GM18511 (cell line): ENCODE measurements at regions not wholly inside any gene's neighbourhood (a gene's known extent, or its start where the extent isn't known, plus 50 kb on each side); places are given as distances from the start of the nearest gene placed in this dataset.

Experiments
- ATAC-seq: cut with Tn5 transposase; IDR thresholded peaks from one replicate; pipeline ENCODE4 v1.9.1; 2021; ENCODE audit warnings: mild to moderate bottlenecking, moderate library complexity; ENCODE audit not compliant: unreplicated experiment

GRCh38 chr3:117439812-117440211 is 730.2 kb downstream of the TUSC7 start:
- ATAC-seq = no peak

DNA sequence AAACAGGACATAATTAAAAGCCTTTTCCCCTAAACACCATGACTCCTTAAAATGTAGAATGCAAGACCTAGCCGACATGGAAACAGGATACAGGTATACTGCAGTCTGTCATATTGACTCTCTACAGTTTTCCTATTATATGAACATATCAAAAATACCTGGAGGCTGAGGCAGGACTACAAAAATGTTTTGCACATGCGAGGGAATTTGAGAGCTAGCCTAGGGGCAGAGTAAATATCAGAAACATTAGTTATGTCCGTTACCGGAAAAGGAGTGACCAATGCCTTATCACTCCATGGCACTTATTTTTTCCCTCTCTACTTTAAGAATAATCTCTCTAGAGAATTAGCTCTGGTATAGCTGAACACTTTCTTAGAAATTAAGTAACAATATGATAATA is 732.3 kb downstream of the TUSC7 start:
- no peak for ATAC-seq

GRCh38 chr3:117442566-117442965 is 733.0 kb downstream of the TUSC7 start:
- no peak for ATAC-seq

DNA sequence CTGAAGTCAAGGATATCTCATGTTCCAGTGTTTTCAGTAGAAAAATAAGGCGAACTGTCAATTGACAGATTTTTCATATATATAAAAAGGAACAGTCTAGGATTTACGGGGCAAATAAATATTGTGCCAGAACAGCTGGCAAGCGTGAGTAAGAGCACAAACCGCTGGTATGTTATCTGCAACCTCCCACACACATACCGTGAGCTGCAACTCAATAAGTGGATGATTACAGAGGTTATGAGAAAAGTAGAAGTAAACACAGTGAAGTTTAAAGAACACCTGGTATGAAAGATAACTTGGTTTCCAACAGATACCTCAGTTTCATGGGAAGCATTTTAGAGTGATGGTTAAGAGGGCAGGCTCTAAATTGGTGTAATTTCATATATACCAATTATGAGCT is 733.4 kb downstream of the TUSC7 start:
- no peak for ATAC-seq

- no peak for ATAC-seq
Observed at GRCh38 chr3:117444175-117444574, 734.6 kb downstream of the TUSC7 start.

GRCh38 chr3:117447419-117447818 is 737.8 kb downstream of the TUSC7 start:
- no peak for ATAC-seq

DNA sequence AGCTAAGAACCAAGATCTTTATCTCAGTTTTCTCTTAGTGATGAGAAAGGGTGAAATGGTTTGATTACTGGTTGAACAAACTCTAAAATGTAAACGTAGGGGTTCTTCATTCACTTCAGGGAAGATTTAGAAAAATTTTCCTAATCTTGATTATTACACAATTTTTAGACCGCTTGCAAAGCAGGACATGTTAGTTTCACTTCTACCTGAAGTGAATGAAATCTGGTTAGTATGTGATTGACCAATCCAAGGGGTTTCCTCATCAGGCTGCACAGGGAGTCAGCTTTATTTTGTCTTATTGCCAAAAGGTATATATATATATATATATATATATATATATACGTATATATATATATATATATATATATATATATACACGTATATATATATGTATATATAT is 740.4 kb downstream of the TUSC7 start:
- no peak for ATAC-seq

DNA sequence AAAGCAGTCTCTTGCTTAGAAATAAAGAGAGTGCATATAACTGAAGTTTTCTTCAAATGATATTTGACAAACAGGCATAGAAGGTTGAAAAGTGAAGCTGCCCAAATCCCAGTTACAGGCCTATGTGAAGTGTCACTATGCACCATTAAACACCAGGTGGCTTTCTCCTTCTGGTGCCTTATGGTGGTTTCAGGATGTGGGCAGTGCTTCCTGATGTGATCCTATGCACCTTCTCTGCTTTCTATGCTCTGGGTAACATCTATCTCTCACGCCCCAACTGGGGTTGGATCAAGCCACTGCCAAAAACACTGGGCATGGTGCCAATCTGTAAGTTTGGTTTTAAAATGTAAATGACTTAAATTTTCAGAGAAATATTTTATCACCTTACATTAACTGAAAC is 744.7 kb downstream of the TUSC7 start:
- ATAC-seq = no peak

DNA sequence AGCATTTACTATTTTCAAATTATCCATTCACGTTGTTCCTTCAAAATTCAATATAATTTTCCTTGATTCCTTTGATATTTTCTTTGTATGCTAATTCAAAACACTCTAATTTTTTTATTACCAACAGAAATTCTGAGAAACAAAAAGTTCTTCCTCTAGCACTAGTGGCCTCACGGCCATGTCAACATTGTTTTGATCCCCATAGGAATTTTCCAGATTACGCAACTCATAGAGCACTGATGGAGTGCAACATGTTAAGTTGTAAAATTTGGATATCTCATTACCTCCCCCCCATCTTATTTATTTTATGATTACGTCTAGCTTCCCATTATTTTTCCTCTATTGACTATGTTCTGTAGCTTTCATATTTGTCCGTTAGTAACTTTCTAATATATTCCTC is 745.3 kb downstream of the TUSC7 start:
- no peak for ATAC-seq

DNA sequence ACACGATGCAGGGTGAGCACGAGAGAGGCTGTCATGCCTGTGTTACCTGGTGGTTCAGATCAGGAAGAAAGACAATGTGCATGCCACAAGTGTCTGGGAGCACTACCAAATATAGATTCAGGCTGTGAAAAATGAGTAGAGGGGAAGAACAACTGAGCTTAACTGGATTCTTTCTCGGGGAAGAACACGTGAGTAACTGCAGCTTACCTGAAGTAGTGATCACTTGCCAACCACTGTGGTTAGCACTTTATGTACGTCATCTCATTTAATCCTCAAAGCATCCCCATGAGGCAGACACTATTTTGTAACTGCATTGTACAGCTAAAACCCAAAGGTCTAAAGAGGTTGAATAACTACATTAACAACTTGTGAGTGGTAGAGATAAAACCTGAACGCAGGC is 746.2 kb downstream of the TUSC7 start:
- no peak for ATAC-seq

DNA sequence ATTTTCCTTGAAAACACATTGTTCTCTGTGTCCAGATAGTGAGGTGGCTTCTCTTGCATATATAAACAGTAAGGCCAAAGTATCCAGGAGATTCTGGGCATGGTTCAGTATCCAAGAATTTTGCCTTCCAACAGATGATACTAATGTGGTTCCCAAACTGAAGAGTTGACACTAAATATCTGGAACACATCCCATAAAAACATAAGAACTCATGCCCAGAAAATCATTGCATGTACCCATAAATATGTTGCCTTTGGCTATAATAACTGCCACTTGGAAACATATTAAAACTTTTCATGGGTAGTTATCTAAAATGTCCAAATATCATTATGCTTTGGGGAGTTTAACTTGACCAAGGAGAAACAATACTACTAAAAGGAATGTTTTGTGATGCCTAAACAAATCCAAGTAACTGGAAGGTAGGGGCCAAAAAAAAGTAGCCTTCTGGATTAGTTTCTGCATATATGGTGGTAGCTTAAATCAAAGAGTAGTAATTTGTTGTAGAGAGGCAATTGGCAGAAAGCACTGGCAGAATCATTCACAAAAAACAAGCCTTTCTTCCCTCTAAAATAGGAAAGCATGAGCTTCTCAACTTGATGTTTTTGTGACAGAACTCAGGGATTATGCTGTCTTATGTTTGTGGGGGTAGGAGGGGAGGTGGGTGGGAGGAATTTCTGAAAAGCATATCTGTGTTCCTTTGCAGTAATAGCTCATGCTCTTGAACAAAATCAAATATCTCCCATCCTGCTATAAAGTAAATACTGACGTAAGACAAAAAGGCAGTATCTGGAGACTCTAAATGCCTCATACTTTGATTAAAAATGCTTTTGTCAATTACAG is 753.9 kb downstream of the TUSC7 start:
- no peak for ATAC-seq

- ATAC-seq = no peak
Observed at GRCh38 chr3:117471831-117472230, 762.3 kb downstream of the TUSC7 start.

DNA sequence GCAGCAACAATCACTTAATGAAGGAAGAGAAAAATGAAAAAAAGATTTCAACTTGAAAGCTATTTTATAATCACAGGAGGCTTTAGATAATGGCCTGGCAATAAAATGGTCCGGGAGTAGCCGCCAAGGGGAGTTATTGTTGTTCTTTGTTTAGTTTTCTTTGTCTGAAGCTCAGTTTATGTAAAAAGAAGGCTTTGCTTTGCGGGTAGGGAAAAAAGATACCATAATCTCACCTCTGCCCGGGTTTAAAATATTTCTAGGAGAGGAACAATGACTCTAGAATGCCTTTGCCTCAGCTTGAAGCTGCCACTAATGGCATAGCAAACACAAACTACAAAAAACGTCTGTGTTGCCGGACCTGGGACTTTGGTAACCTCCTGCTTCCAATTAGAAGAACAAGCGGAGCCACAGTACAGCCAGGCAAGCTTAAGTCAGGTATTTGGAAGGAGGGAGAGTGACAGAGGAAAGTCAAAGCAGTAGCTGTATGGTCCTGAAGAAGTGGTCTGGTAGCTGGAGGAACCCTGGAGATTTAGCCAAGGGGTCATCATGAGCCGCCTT is 764.5 kb downstream of the TUSC7 start:
- no peak for ATAC-seq

DNA sequence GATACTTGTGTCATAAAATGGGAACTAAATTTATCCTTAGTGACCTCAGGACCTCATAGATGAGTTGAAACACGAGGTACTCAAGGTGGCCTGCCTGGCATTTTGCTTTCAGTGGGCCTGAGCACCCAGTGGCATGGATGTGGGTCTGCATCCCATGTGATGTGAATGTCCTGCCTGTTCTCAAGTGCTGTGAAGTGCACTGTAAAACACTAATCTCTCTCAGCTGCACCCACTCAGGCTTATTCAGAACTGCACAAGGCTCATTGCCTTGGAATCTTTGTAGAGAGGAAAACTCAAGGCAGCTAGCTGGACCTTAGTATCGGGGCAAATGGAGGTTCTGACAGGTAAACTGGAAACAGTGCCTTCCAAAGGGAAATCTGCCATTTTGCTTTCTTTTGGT is 767.0 kb downstream of the TUSC7 start:
- no peak for ATAC-seq

- no peak for ATAC-seq
Observed at GRCh38 chr3:117477214-117477755, 767.7 kb downstream of the TUSC7 start.

DNA sequence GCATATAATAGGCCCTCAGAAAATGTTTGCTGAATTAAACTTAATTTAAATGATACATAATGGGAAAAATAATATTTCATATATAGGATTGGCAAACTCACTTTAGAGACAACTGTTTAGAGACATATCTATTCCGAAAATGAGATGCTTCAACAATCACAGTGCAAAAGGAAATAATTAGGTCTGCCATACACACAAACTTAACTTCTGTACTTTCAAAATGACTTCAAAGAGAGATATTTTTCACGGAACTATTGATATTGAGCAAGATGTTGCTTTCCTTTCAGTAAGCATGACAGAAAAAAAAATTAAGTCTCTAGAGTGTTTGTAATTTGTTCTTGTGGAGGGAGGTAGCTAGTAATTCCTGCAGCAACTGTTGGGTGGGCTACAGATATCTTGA is 769.5 kb downstream of the TUSC7 start:
- ATAC-seq = no peak

- ATAC-seq = no peak
Observed at GRCh38 chr3:117480525-117480924, 770.9 kb downstream of the TUSC7 start.

DNA sequence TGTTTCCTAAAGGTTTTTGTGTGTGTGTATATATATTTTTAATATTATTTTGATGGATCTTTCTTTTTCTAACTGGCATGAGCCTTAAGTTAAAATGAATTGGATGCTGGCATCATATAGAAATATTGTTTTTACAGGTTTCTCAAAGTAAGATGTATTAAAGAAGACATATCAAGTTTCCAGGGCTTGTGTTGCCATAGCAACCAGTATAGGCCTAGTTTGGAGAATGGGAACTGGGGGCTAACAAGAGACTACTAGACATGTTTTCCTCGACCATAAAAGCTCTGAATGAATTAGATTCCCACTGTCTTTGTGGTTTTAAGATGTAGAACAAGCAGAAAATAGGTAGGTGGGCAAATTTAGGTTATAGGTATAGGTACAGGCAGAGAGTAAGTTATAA is 771.4 kb downstream of the TUSC7 start:
- no peak for ATAC-seq

DNA sequence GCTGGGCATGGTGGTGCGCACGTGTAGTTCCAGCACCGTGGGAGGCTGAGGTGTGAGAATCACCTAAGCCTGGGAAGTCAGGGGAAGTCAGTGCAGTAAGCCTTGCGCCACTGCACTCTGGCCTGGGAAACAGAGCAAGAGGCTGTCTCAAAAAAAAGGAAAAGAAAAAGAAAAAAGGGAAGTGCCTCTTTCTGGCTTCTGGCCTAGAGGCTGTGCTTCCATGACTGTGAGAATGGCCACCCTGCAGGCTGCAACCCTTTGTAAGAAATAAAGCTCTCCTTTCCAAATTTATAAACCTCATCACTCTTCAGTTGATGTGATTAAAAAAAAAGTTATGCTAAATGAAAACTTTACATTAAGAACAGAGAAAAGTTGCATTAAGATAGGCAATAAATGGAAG is 774.3 kb downstream of the TUSC7 start:
- ATAC-seq = no peak

DNA sequence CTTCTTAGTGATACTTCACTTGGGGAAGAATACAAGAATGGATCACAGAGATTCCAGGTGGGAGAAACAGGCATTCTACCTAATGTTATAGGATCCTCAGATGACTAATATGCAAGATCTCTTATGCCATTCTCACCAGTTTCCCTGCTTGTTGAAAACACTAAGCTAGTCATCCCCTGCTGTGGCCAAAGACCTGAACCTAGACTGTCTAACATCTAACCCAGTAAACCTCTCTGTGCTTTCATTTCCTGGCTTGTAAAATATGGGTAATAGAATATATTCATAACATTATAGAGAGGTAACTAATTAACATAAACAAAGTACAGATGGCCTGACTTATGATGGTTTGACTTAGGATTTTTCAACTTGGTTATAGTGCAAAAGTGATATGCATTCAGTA is 776.3 kb downstream of the TUSC7 start:
- peak; percentile 42 for ATAC-seq

DNA sequence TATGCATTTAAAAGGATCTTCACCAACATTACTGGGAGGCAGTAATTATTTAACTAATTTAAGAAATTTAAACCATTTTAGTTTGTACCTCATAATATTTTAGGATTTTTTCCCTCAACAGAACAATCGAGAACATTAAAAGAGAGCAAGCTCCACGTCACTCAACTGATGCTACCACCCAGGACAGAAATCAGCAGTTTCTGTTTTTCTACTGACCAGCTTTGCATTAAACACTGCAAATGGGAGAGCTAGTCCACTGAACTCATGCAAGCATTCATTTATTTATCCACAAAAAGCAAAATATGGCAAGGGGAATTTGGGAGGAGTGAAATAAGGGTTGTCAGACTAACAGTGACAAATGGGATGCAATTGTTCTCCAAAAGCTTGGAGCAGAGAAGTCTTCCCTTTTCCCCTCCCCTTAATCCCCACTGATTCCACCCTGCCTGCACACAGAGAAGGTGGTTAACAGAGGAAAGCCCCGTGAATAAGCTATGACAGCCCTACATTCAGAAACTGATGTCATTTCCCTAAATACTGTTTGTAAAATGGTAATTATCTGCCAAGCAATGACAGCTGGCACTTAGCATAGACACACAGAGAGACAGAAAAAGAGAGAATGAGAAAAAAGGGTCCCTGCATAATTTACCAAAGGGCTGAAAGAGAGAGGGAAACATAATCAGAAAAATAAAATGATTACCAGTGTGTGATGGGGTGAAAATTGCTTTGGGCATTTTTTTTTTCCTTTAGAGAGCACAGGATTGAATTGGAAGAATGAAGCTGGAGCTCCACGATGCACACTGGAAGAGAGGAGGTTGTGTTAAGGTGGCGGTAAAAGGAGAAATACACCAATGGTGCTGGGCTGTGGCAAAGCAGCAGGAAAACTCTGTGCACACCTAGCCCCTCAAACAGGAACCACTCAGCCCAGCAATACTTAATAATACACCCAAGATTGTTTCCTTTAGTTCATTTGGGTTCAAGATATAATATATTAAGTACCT is 777.4 kb downstream of the TUSC7 start:
- ATAC-seq = peak; percentile 75
